Activated naive CD4-positive, alpha-beta T cell treated with anti-CD3 and anti-CD28 coated beads, Interleukin-2, amount 50 U/mL, for 24 hours (primary cell): ENCODE measurements at regions not wholly inside any gene's neighbourhood (a gene's known extent, or its start where the extent isn't known, plus 50 kb on each side); places are given as distances from the start of the nearest gene placed in this dataset.

Experiments
- H3K27ac Mint-ChIP-seq: one replicate; pipeline ENCODE4 v1.8.0; 2021; ENCODE audit warnings: mild to moderate bottlenecking, mixed read lengths
- H3K27me3 Mint-ChIP-seq: one replicate; pipeline ENCODE4 v1.8.0; 2021; ENCODE audit warnings: mixed read lengths
- H3K36me3 Mint-ChIP-seq: one replicate; pipeline ENCODE4 v1.8.0; 2021; ENCODE audit warnings: mixed read lengths
- H3K4me1 Mint-ChIP-seq: one replicate; pipeline ENCODE4 v1.8.0; 2021; ENCODE audit warnings: mixed read lengths
- H3K4me3 Mint-ChIP-seq: one replicate; pipeline ENCODE4 v1.8.0; 2021; ENCODE audit warnings: mild to moderate bottlenecking, mixed read lengths
- H3K9me3 Mint-ChIP-seq: one replicate; pipeline ENCODE4 v1.8.0; 2021; ENCODE audit warnings: mixed read lengths

DNA sequence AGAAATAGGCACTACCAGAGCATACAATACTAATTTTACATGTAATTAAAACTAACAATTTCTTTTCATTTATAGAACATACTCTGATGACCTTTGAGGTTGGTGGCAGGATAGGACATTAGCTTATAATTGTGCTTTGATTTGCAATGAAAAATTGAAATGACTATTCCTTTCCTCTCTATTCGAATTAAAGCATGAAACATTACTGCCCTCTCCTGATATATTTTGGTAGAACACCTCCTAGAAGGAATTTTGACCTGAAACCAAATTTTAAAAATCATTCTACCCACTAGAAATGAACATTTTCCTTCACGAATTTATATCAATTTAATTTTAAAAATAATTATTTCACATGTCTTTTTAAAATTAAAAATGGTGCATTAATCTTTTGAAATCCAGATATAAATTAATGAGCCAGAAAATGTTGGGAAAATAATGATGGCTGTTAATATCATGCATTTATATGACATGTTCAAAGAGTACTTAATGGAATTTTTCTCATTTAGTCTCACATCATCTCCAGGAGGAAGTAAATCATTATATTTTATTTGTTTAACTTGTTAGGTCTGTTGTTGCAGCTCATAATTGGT lies 556.3 kb upstream of the ARGLU1 start:
- Mint-ChIP-seq H3K9me3 (peaks cover 13% of the 10 kb centered on the region), H3K4me3 (no peak overlapping the region)

DNA sequence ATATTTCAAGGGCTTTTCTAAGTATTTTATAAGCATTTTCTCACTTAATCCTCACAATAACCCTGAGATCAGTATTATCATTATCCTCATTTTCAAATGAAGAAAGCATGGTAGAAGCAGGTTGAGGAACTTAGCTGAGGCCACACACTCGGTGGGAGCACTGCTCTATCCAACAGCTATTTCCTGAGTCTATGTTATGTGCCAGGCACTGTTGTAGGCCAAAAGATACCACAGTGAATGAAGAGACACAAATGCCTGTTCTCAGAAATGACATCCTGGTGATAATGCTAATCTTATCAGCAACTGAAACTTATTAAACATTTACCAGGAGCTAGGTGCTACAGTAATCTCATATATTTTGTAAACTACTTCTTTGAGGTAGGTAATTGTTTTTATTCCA lies 553.9 kb upstream of the ARGLU1 start:
- H3K4me3 Mint-ChIP-seq = no peak overlapping the region
- H3K27ac Mint-ChIP-seq = no peak overlapping the region
- no peaks in the 10 kb centered on the region for H3K9me3 Mint-ChIP-seq
- no peaks in the 10 kb centered on the region for H3K36me3 Mint-ChIP-seq
- H3K27me3 Mint-ChIP-seq = peaks cover 2% of the 10 kb centered on the region
- H3K4me1 Mint-ChIP-seq = no peaks in the 10 kb centered on the region

More for the DNA sequence above, 556.3 kb upstream of the ARGLU1 start:
- Mint-ChIP-seq H3K36me3 (no peaks in the 10 kb centered on the region), H3K27me3 (no peaks in the 10 kb centered on the region), H3K27ac (no peak overlapping the region), H3K4me1 (no peaks in the 10 kb centered on the region)

DNA sequence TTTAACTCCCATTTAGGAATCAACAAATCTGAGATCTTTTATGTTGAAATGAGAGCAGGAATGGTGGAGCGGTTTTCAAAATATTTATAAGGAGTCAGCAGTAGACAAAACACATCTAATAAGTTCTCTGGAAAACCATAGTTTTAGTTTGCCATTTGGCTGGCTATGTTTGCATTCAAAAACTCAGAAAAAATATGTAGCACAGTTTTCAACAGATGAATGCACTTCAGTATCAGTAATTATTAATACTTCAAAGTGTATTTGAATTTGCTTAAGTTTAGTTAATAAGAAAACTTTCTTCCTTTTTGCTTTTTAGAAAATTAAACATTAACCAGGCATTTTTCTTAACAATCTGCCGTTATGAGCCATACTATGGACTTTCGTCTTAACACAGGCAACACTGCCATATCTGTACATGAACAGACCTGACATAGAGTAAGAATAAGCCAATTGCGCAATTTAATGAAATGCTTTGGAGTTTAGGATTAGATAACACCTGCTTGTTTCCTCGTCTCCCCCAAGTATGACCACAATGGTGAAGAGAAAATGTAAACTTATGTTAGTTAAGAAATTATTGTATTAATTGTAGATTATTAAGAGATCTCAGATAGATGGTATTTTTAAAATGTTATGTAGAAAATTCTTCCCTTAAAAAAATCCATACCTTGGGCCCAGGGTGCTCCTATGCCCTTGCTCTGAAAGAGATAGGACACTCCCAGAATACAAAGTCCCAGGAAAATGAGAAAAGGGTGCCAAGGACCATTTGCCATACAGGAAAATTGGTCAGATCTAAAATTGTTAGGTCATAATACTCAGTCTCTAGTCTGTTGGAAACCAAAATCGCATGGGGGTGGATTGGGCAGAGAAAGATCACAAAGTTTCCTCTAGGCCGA lies 552.3 kb upstream of the ARGLU1 start:
- H3K4me3 Mint-ChIP-seq = no peak overlapping the region
- no peak overlapping the region for H3K27ac Mint-ChIP-seq
- no peaks in the 10 kb centered on the region for H3K9me3 Mint-ChIP-seq
- no peaks in the 10 kb centered on the region for H3K36me3 Mint-ChIP-seq
- no peaks in the 10 kb centered on the region for H3K4me1 Mint-ChIP-seq
- peaks cover 2% of the 10 kb centered on the region for H3K27me3 Mint-ChIP-seq

DNA sequence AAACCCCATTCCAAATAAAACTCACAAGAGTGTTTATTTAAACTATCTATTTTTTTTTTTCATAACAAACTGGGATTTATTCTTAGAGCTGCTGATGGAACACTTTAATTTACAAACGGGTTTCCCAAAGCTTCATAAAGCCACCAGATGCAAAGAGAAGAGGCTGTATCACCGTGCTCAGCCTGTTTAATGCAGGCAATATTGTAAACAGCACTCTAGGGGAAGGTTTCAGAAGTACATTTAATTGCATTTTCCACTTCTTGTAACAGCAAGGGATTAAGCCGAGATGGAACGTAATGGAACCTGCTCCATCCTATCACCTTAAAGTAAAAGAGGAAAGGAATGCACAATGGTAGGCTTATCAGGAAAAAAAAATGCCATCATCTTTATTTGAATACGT lies 550.6 kb upstream of the ARGLU1 start:
- no peak overlapping the region for H3K27ac Mint-ChIP-seq
- no peaks in the 10 kb centered on the region for H3K4me1 Mint-ChIP-seq
- no peaks in the 10 kb centered on the region for H3K36me3 Mint-ChIP-seq
- H3K27me3 Mint-ChIP-seq = peaks cover 2% of the 10 kb centered on the region
- no peaks in the 10 kb centered on the region for H3K9me3 Mint-ChIP-seq
- H3K4me3 Mint-ChIP-seq = no peak overlapping the region

DNA sequence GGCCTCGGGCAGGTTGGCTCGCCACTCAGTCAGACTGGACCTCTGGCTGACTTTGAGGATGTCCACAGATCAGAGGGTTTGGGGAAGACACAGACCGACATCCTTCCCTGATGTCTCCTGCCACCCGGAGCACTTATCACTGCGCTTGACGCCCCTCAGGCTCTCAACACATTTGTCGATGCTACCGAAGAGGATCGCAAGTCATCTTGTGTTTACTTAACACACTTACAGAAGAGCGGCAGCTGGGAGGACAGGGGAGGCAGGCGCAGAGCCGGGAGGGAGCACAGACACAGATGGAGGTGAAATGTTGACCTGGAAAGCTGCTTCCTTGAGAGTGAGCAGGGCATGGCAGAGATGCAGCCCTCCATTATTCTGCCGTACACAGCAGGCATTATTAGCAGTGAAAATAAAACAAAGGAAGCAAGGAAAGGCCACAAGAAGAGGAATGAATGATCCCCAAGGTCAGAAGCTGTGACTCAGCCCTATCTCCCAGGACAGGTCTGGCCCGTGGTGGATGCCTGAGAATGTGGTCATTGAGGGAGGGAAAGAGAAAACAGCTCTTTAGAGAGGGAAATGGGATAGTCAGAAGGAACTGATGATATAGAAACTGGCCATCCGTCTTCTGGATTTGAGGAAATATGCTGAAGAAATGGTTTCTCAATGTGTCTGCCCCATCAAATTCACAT lies 549.5 kb upstream of the ARGLU1 start:
- Mint-ChIP-seq H3K4me1 (no peaks in the 10 kb centered on the region), H3K9me3 (no peaks in the 10 kb centered on the region), H3K27ac (no peak overlapping the region), H3K36me3 (no peaks in the 10 kb centered on the region), H3K27me3 (peaks cover 2% of the 10 kb centered on the region), H3K4me3 (no peak overlapping the region)

DNA sequence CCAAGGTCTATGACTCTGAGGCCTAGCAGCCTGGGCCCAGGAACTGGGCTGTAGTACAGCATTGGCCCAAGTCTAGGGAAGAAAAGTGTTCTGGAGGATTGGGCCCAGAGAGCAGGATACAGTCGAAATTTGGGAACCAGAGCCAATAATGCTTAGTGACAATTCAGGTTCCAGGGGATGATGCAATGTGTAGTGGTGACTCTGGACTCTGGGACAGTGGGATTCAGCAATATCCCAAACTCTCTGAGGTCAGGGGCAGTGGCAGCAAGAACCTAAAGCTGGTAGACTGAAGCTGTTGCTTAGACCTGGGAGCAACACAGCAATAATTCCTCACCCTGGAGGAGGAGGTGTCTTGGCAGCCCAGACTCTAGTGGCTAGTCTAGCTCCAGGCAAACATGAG lies 545.5 kb upstream of the ARGLU1 start:
- Mint-ChIP-seq H3K9me3 (no peaks in the 10 kb centered on the region), H3K27me3 (peaks cover 2% of the 10 kb centered on the region), H3K36me3 (no peaks in the 10 kb centered on the region), H3K4me1 (no peaks in the 10 kb centered on the region), H3K27ac (no peak overlapping the region), H3K4me3 (no peak overlapping the region)

DNA sequence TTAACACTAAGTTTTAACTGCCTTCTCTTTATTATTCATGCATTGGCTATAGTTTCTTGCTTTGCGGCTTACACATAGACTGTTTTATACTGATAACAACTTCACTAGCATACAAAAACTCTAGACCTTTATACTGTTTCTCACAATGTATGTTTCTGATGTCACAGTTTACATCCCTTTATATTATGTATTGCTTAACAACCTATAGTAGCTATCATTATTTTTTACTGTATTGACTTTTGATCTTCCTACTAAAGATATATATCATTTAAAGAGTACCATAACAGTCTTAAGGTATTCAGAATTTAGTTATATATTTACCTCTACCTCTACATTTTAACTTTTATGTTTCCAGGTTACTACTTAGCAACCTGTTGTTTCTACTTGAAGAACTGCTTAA lies 543.3 kb upstream of the ARGLU1 start:
- H3K9me3 Mint-ChIP-seq = no peaks in the 10 kb centered on the region

DNA sequence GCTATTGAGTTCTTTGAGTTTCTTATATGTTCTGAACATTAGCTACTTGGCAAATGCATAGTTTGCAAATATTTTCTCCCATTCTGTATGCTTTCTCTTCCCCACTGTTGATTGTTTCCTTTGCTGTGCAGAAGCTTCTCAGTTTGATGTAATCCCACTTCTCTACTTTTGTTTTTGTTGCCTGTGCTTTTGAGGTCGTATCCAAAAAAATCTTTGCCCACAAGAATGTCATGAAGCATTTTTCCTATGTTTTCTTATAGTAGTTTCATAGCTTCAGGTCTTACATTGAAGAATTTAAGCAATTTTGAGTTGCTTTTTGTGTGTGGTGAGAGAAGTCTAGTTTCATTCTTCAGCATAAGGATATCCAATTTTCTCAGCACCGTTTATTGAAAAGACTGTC lies 536.7 kb upstream of the ARGLU1 start:
- Mint-ChIP-seq H3K36me3 (no peaks in the 10 kb centered on the region), H3K27me3 (no peaks in the 10 kb centered on the region), H3K27ac (no peak overlapping the region), H3K4me1 (no peaks in the 10 kb centered on the region), H3K9me3 (no peaks in the 10 kb centered on the region), H3K4me3 (no peak overlapping the region)

More for the DNA sequence above, 543.3 kb upstream of the ARGLU1 start:
- no peak overlapping the region for H3K27ac Mint-ChIP-seq
- no peak overlapping the region for H3K4me3 Mint-ChIP-seq
- no peaks in the 10 kb centered on the region for H3K4me1 Mint-ChIP-seq
- H3K36me3 Mint-ChIP-seq = no peaks in the 10 kb centered on the region
- no peaks in the 10 kb centered on the region for H3K27me3 Mint-ChIP-seq

DNA sequence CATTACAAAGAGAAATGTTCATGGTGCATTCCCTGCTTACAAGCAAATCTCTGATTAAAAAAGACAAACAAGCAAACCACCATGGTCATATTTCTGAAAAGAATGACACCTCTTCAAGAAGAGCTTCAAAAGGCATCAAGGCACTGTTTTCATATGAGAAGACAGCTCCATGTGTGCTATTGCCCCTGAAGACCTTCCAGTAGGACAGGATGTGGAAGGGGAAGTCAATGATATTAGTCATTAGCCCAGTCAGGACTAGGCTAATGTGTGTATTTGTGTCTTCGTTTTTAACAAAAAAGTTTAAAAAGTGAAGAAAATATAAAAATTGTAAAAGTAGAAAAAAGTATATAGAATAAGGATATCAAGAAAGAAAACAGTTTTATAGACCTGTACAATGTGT lies 534.7 kb upstream of the ARGLU1 start:
- Mint-ChIP-seq H3K4me3 (no peak overlapping the region), H3K27ac (no peak overlapping the region), H3K9me3 (no peaks in the 10 kb centered on the region), H3K4me1 (no peaks in the 10 kb centered on the region), H3K36me3 (no peaks in the 10 kb centered on the region), H3K27me3 (no peaks in the 10 kb centered on the region)

DNA sequence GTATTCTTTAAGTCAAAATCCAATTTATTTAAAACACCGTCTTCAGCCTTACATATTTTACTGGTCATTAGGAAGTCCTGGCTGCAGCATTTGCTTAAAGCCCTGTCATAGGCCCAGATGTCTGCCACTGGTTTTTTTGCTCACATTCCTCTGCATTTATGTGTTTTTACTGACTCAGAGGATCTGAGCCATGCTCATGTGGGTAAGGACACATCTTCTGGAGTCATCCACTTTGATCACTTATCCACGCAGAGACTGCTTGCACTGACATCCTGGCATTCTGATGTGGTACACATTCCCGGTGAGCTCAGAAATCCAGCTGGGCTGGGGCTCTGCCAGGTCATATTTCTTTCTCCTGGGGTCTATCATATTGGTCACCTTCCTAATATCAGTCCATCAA lies 531.7 kb upstream of the ARGLU1 start:
- no peak overlapping the region for H3K27ac Mint-ChIP-seq
- no peak overlapping the region for H3K4me3 Mint-ChIP-seq
- H3K27me3 Mint-ChIP-seq = no peaks in the 10 kb centered on the region
- H3K9me3 Mint-ChIP-seq = no peaks in the 10 kb centered on the region
- no peaks in the 10 kb centered on the region for H3K36me3 Mint-ChIP-seq
- H3K4me1 Mint-ChIP-seq = no peaks in the 10 kb centered on the region

DNA sequence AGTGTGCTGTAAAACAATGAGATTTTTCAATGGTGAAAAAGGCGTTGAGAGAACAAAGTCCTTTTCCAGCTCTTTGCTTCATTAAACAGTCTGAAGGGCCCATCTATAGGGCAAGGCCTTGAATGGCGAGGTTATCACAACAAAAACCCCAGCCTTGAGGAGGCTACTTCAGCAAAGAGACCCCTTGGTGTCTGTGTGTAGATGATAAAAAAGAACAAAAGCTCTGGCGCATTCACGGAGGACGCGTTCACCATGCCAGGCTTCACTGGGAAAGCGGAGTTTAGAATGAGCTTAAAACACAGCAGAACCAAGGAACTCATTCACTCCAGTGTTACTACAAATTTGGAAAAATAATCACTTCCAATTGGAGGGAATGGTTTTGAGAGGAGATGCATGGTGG lies 530.0 kb upstream of the ARGLU1 start:
- Mint-ChIP-seq H3K4me3 (no peak overlapping the region), H3K36me3 (no peaks in the 10 kb centered on the region), H3K27ac (no peak overlapping the region), H3K9me3 (no peaks in the 10 kb centered on the region), H3K27me3 (no peaks in the 10 kb centered on the region), H3K4me1 (no peaks in the 10 kb centered on the region)

DNA sequence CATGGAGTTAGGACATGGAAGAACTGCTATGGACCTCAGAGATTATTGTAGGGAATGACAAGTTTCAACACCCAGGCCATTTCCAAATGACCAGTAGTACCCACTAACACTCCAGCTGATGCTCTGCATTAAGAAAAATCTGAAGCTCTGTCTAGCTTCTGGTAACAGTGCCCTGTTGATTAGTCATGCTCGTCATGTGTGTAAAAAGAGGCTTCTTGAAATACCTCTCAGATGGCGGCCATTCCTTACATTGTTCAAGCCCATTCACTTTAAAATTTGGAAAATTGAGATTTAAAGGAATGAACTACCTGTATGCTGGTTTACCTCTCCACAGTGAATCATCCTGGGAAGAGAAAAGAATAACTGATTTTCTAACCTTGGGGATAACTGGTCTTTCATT lies 527.9 kb upstream of the ARGLU1 start:
- Mint-ChIP-seq H3K27ac (no peak overlapping the region), H3K4me1 (no peaks in the 10 kb centered on the region), H3K9me3 (no peaks in the 10 kb centered on the region), H3K36me3 (no peaks in the 10 kb centered on the region), H3K27me3 (no peaks in the 10 kb centered on the region), H3K4me3 (no peak overlapping the region)

DNA sequence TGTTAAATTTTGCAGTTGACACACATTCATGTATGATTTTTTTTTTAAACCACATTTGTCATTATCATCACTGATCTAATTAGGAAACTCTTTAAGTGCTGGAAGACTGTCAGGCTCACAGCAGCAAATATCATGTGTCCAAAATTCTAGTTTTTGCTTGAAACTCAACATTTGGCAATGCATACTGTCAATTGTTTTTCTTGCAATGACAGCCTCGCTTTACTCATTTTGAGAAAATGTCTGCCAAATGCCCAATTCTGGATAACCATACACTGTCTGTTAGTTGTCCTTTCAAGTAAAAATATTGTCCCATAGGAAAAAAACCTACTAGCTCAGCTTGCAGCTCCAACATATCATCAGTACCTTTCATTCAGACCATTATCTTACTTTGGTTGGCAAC lies 523.9 kb upstream of the ARGLU1 start:
- no peaks in the 10 kb centered on the region for H3K27me3 Mint-ChIP-seq
- H3K27ac Mint-ChIP-seq = no peak overlapping the region
- H3K9me3 Mint-ChIP-seq = no peaks in the 10 kb centered on the region
- no peak overlapping the region for H3K4me3 Mint-ChIP-seq
- no peaks in the 10 kb centered on the region for H3K4me1 Mint-ChIP-seq
- no peaks in the 10 kb centered on the region for H3K36me3 Mint-ChIP-seq

DNA sequence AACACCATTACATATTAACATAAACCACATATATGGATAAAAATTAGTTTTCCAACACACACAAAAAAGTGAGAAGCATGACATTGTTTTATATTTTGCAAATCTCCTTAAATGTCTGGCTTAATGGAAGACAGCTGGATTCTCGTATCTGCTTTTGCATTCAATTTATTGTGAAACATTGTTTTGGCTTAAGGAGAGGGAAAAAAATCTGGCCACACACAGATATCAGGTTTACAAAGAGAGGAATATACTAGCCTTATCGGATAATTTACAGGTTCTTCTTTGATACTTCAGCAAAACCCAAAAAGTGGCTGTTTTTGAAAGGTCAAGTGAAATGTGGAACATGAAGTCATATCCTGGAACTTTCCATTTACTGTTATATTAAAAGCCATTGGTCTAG lies 523.5 kb upstream of the ARGLU1 start:
- Mint-ChIP-seq H3K27ac (no peak overlapping the region), H3K27me3 (no peaks in the 10 kb centered on the region), H3K36me3 (no peaks in the 10 kb centered on the region), H3K4me3 (no peak overlapping the region), H3K4me1 (no peaks in the 10 kb centered on the region), H3K9me3 (no peaks in the 10 kb centered on the region)

DNA sequence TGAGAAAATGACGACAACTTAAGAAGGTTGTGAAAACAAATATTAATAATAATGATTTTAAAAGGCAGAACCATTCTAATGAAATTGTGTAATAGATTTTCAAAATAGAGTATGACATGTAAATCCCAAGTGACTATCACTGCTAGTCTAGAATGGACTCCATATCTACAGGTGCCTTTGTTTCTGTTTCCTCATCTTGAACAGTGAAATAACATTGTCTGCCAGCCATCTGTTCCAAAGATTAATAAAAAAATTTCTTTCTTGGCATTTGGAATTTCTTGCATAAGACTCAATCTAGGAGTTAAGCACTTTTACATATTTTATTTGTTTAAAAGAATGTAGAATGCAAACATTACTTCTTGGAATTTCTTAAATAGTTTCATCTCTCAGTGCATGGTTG lies 520.1 kb upstream of the ARGLU1 start:
- Mint-ChIP-seq H3K4me3 (no peak overlapping the region), H3K9me3 (peaks cover 5% of the 10 kb centered on the region), H3K4me1 (no peaks in the 10 kb centered on the region), H3K27ac (no peak overlapping the region), H3K27me3 (no peaks in the 10 kb centered on the region), H3K36me3 (no peaks in the 10 kb centered on the region)

DNA sequence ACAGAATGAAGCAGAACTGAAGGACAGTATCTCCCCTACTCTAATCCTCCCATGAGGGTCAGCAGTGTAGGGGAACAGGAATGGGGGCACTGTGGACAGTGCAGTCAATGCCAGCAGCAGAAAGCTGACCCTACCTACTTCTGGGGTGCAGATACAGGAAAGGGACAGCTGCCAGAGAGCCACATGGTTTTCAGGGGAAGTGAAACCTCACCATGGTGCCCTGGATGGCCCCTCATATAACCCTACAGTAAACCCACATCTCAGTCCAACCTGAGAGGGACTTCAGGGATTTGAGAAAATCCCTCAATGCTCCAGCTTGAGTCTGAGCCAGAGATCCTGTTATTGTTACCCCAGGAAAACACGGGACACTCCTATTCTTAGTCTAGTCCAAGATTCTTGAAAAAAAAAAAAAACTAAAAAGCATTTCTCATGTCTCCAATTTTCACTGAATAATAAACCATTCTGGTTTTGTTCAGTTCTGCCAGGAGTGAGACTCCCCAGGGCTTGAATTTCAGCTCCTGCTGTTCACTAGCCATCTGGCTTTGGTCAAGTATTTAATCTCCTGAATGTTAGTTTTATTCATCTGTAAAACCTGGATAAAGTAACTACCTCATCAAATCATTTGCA lies 511.6 kb upstream of the ARGLU1 start:
- Mint-ChIP-seq H3K36me3 (no peaks in the 10 kb centered on the region), H3K27ac (no peak overlapping the region), H3K4me3 (no peak overlapping the region), H3K9me3 (peaks cover 11% of the 10 kb centered on the region), H3K4me1 (no peaks in the 10 kb centered on the region), H3K27me3 (no peaks in the 10 kb centered on the region)
